ENCODE measurements at regions not wholly inside any gene's neighbourhood (a gene's known extent, or its start where the extent isn't known, plus 50 kb on each side); places are given as distances from the start of the nearest gene placed in this dataset.

DNA sequence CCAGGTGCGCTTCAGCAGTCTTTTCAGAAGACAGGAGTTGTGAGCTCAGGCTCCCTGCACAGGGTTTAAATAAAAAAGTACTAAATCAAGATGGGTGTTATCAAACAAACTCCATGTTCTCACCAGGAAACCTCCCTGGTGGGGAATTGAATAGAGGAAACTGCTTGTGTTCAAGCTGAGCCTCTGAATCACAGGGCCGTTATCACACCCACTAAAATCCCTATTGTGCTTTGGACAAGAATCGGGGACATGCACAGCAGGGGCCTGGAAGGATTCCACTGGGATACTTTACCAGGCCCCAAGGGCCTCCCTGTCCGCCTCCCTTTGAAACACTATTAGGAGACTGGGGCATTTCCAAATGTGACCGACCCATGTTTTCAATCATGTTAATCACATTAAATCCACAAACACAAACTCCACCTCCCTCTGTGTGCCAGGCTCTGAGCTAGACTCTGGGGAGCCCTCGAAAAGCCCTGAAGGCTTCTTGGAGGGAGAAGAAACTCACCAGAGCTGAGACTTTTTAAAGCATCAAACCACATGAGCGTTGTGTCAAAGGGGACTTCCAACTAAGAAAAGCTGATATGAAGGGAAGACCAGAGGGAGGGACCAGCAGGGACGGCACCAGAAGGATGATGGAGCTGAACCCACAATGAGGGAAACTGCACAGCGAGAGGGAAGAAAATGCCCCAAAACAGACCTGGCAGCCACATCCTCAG is 458.7 kb upstream of the ID2 start:
- Histone ChIP-seq H3K4me1 (ENCODE audit: low read depth) (no peaks in the 10 kb centered on the region), H3K4me3 (no peak overlapping the region), H3K27me3 (no peaks in the 10 kb centered on the region), H3K9me3 (ENCODE audit: low read depth) (no peaks in the 10 kb centered on the region), H3K36me3 (no peaks in the 10 kb centered on the region), H3K27ac (no peak overlapping the region)
- TF ChIP-seq, protein P1, sequence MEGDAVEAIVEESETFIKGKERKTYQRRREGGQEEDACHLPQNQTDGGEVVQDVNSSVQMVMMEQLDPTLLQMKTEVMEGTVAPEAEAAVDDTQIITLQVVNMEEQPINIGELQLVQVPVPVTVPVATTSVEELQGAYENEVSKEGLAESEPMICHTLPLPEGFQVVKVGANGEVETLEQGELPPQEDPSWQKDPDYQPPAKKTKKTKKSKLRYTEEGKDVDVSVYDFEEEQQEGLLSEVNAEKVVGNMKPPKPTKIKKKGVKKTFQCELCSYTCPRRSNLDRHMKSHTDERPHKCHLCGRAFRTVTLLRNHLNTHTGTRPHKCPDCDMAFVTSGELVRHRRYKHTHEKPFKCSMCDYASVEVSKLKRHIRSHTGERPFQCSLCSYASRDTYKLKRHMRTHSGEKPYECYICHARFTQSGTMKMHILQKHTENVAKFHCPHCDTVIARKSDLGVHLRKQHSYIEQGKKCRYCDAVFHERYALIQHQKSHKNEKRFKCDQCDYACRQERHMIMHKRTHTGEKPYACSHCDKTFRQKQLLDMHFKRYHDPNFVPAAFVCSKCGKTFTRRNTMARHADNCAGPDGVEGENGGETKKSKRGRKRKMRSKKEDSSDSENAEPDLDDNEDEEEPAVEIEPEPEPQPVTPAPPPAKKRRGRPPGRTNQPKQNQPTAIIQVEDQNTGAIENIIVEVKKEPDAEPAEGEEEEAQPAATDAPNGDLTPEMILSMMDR (IDR thresholded peaks at IDR 0.05; ENCODE audit: low read depth, low read length): no peak
- DNase-seq (ENCODE audit: low read depth in 1 of 2, low spot score in 1 of 2): no peak

DNA sequence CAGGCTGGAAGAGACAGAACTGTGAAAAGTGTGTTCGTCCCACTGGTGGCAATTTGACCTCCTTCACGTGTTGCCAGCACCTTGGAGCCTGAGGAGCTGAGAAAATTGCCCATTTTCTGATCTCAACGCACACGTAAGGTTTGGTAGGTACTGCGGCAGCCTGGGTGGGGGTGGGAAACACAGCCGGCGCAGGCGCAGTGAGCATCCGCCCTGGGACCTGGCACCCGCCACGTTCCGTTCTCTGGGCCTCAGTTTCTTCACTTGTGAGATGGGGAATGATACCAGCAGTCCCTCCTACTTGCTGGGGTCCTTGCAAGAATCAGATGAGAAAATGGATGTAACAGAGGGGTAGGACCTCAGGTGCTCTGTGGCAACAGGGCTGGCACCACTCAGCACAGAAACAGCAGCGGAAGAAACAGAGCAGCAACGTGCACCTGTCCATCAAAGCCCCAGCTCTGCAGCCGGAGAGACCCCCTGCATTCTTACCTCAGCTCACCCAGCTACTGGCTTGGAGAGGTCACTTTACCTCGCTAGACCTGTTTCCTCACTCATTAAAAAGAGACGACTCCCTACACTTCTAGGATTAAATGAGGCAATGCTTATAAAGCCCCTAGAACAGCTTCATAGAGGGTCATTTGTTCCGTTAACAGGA is 458.0 kb upstream of the ID2 start:
- H3K27ac ChIP-seq: no peak overlapping the region
- no peaks in the 10 kb centered on the region for H3K27me3 ChIP-seq
- H3K4me3 ChIP-seq: no peak overlapping the region
- TF ChIP-seq, protein P1 (IDR thresholded peaks at IDR 0.05; ENCODE audit: low read depth, low read length): no peak
- H3K36me3 ChIP-seq: no peaks in the 10 kb centered on the region
- H3K4me1 ChIP-seq (ENCODE audit: low read depth): no peaks in the 10 kb centered on the region
- DNase-seq (ENCODE audit: low read depth in 1 of 2, low spot score in 1 of 2): no peak
- H3K9me3 ChIP-seq (ENCODE audit: low read depth): no peaks in the 10 kb centered on the region

DNA sequence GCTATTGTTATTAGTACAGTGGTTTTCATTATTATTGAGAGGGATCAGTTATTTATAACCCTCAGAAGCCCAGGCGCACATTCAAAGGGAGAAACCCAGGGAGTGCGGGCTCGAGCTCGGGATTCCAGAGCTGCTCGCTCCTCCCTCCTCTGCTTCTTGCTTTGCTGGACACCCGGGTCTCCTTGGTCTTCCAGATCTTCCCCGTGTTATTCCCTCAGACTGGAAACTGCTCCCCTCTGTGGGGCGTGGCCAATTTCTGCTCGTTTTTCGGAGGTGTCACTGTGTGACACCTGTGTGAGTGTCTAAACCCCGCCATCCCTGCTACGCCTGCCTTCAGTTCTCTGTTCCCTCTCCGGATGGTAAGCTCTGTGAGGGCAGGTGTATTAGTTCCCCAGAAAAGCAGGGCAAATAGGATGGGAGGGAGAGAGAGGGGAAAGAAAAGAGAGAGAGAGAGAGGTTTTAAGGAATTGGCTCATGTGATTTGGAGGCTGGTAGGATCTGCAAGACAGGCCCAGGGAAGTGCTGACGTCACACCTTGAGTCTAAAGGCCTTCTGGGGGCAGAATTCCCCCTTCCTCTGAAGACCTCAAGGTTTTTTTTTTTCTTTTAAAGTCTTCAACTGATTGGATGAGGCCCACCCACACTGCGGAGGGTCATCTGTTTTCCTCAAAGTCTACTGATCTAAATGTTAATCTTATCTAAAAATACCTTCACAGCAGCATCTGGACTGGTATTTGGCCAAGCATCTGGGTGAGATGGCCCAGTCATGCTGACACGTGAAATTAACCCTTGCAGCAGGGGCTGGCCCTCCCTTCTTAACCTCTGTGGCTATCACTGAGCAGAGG is 457.3 kb upstream of the ID2 start:
- TF ChIP-seq, protein P1 (IDR thresholded peaks at IDR 0.05; ENCODE audit: low read depth, low read length): no peak
- no peak overlapping the region for H3K27ac ChIP-seq
- H3K4me1 ChIP-seq (ENCODE audit: low read depth): no peaks in the 10 kb centered on the region
- no peaks in the 10 kb centered on the region for H3K36me3 ChIP-seq
- DNase-seq (ENCODE audit: low read depth in 1 of 2, low spot score in 1 of 2): no peak
- H3K9me3 ChIP-seq (ENCODE audit: low read depth): no peaks in the 10 kb centered on the region
- H3K4me3 ChIP-seq: no peak overlapping the region
- no peaks in the 10 kb centered on the region for H3K27me3 ChIP-seq

DNA sequence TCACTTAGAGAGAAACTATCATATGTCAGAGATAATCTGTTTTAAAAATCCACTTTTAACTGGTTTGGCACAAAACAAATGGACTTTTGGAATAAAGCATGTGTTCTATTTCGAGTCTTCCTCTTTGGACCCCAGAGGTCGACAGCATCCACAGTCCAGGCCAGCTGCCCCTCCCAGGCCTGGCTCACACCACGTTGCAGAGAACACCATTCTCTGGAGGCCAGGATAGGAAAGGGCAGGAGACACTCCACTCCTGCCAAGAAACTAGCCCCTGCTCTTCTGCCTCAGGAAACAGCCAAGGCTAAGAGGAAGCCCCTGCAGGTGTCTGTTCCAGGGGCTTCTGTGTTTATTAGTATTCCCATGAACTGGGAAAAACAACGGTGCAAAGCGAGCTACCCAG is 456.6 kb upstream of the ID2 start:
- Histone ChIP-seq H3K27ac (no peak overlapping the region), H3K27me3 (no peaks in the 10 kb centered on the region), H3K9me3 (ENCODE audit: low read depth) (no peaks in the 10 kb centered on the region), H3K36me3 (no peaks in the 10 kb centered on the region), H3K4me3 (no peak overlapping the region), H3K4me1 (ENCODE audit: low read depth) (no peaks in the 10 kb centered on the region)
- no peak for DNase-seq (ENCODE audit: low read depth in 1 of 2, low spot score in 1 of 2)
- TF ChIP-seq, protein P1 (IDR thresholded peaks at IDR 0.05; ENCODE audit: low read depth, low read length): no peak

DNA sequence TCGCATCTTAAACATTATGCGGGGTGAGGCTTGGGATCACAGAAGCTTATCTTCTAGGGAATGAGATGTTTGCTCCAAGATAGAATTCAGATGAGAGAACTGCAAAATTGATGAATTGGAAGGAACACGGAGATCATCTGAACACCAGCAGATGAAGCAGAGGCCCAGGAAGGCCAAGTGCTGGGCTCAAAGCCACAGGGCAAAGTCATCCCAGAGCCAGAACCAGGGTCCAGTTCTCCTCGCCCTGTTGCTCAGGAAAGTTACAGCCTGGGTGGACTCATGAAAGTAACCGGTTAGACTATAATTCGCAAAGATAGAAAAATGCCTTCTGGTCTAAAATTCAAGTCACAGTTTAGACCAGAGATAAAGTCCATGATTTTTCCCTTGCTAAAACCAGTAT is 456.1 kb upstream of the ID2 start:
- Histone ChIP-seq H3K27ac (no peak overlapping the region), H3K36me3 (no peaks in the 10 kb centered on the region), H3K27me3 (no peaks in the 10 kb centered on the region), H3K9me3 (ENCODE audit: low read depth) (no peaks in the 10 kb centered on the region), H3K4me3 (no peak overlapping the region), H3K4me1 (ENCODE audit: low read depth) (no peaks in the 10 kb centered on the region)
- TF ChIP-seq, protein P1 (IDR thresholded peaks at IDR 0.05; ENCODE audit: low read depth, low read length): no peak
- DNase-seq (ENCODE audit: low read depth in 1 of 2, low spot score in 1 of 2): no peak
